GM12891 (cell line): ENCODE measurements at regions not wholly inside any gene's neighbourhood (a gene's known extent, or its start where the extent isn't known, plus 50 kb on each side); places are given as distances from the start of the nearest gene placed in this dataset.

ENCODE experiments used
- POLR2A ChIP-seq: IDR thresholded peaks from 2 replicates; pipeline ENCODE4 v1.6.1; 2011; ENCODE audit warnings: low read depth, low read length, control low read depth
- POLR2AphosphoS5 ChIP-seq: IDR thresholded peaks from 2 replicates; pipeline ENCODE4 v1.6.1; 2011; ENCODE audit warnings: low read depth, low read length, control low read depth

DNA sequence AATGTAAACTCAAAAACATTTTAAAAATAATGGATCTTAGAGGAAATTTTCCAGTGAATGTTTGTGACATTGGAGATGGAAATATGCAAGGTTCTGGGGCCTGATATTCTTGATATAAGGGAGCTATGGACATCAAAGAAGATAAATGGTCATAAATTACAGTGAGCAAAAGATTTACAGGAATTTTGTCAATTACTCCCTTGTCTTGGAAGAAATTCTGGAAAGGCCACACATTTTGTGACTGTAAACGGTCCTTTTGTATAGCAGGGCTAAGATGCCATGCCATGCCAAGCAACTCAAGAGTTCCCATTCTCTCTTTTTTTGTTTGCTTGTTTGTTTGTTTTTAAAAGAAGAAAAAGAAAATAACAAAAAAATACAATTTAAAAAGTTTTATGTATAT is 1186.2 kb upstream of the CITED2 start:
- TF ChIP-seq POLR2A, result no peak
- TF ChIP-seq POLR2AphosphoS5, result no peak
